ENCODE measurements at regions not wholly inside any gene's neighbourhood (a gene's known extent, or its start where the extent isn't known, plus 50 kb on each side); places are given as distances from the start of the nearest gene placed in this dataset.

DNA sequence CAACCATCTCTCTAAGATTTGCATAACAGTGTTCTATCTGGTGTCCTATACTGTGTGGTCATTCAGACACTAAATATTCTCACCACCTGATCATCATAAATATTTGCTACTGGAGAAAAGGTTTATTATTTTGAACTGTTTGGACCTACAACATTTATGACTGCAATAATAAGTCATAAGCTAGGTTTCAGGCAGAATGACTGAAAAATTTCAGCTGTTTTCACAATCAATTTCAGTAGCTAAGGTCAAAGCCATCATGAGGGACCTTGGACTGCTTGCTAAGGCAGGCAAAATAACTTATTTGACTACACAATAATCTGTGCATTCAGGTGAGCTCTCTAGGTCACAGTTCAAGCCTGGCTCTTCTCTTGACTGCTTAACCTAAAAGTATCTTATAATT is 425.5 kb upstream of the CDH2 start:
- DNase-seq (ENCODE audit: low read depth): no peak

DNA sequence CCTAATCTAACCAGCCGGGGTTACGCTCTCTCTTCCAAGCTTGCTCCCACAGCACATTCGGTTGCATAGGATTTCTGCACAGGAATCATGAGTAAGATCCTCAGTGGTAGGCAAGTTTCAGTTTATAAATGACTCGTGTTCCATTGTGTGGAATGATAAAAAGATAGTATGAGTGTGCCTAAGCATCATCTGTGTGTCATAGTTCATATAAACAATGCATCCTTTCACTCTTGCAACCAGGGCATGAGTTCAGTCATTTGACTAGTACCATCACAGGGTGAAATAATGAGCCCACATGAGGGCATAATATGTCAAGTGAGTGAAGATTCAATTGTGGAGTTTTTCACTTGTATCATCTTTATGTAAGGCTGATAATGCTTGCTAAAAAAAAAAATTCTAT is 417.1 kb upstream of the CDH2 start:
- no peak for DNase-seq (ENCODE audit: low read depth)

DNA sequence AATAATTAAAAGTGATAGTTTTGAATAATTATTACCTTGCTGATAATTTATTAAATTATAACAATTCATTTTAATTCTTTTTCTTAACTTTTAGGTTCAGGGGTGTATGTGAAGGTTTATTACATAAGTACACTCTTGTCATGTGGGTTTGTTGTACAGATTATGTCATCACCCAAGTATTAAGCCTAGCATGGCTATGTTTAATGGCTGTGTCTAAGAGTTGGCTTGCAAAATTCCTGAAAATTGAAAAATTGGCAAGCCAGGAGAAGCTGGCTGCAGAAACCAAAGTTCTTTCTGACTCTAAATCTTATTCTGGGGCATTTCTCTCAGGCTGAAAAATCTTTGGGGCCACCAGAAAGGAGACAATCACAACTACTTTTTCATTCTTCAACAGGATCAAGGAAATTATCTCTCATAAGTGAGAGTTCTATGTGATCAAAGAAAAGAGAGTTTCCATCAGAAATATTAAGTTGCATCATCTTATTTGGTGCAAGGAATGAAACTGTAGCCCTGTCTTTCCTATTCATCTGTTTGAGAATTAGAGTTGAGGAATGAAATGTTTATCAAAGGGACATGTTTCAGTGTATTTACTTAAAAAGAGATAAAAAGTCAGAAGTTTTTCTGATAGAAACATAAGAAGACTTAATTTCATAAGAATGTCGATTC is 412.1 kb upstream of the CDH2 start:
- DNase-seq (ENCODE audit: low read depth): no peak

DNA sequence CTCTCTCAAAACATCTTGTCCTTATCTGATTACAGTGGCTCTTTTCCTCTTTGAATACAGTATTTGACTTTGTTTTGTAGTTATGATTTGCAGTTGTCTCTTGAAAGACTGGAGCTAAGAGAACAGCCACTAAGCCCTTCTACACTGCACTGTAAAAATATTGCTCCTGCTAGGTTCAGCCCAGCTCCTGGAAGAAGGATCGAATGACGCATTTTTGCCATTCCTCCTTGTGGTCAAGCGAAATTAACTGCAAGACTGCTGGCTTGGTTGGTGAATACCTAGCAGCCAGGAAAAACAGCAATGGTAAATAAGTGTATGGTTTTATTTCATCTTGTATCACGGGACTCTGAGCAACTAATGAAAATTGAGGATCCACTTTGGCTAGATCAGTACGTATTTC is 407.8 kb upstream of the CDH2 start:
- DNase-seq (ENCODE audit: low read depth): peak; percentile 55

GRCh38 chr18:28582724-28583123 is 405.8 kb upstream of the CDH2 start:
- no peak for DNase-seq (ENCODE audit: low read depth)

GRCh38 chr18:28581521-28582071 is 404.7 kb upstream of the CDH2 start:
- no peak for DNase-seq (ENCODE audit: low read depth)

DNA sequence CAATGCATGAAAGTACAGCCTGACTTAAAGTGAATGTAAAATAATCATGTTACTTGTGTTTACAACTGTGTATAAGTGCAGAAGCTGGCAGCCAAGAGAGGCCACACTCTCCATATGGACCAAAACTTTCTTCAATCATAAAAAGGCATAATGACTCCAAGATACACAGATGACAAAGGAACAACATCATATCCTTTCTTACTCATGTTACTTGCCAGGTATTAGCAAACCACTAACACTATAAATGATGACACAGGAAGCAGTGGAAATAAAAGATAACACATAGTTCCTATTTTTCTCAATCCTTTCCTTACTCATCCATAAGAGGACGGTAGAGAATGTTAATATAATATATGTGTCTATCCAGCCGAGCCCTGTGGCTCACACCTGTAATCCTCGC is 400.0 kb upstream of the CDH2 start:
- no peak for DNase-seq (ENCODE audit: low read depth)

DNA sequence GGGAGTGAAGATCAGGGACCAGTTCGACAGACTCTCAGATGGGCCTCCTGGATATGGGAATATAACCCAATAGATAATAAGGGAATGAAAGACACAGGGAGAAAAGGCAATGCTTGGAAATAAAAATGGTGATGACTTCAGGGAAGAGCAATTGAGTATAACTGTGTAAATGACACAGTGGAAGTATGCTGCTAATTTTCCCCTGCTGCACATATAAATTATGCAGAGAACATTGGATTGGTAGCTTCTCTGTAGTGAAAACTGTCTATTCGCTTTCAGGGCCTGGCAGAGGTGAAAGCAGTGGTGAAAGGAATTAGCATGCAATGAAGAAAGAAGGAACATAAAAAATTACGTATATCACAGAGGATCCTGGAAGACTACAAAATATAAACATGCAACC is 398.2 kb upstream of the CDH2 start:
- DNase-seq (ENCODE audit: low read depth): no peak

- no peak for DNase-seq (ENCODE audit: low read depth)
These were observed 397.2 kb upstream of the CDH2 start for GRCh38 chr18:28574175-28574574.

- DNase-seq (ENCODE audit: low read depth): no peak
These were observed 395.0 kb upstream of the CDH2 start for GRCh38 chr18:28571929-28572328.

DNA sequence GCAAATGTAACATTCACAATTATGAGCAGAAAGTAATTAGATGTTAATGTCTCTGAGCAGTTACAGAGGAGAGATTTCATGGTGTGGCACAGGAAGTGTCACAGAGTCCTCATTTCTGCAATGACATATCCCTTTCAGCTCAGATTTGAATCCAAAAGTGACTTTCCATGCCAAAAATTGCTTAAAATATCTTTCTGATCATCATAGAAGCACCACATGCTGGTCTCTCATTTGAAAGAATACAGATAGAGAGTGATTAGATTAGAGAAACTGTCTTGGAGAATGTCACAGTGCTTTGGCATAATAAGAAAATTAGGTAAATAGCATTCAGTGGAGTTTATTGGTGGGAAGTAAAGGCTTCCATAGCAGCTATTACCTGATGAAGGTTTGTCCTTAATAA is 383.4 kb upstream of the CDH2 start:
- DNase-seq (ENCODE audit: low read depth): no peak

- DNase-seq (ENCODE audit: low read depth): no peak
These were observed 382.6 kb upstream of the CDH2 start for GRCh38 chr18:28559511-28559910.

- no peak for DNase-seq (ENCODE audit: low read depth)
These were observed 365.0 kb upstream of the CDH2 start for GRCh38 chr18:28541934-28542333.

GRCh38 chr18:28541276-28541930 is 364.5 kb upstream of the CDH2 start:
- DNase-seq (ENCODE audit: low read depth): no peak

DNA sequence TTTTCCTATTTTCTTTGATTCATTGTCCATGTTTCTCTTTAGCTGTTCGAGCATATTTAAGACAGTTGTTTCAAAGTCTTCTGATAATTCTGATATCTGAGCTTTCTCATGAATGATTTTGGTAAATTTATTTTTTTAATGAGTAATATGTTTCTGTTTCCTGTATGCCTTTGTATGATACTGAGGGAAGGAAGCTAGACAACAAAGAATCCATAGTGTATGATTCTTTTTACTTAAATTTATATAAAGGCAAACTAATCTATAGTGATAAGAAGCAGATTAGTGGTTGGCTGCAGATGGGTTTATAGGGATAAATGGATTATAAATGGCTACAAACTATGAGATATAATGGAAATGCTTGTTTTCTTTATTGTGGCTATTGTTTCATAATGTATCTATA is 352.7 kb upstream of the CDH2 start:
- DNase-seq (ENCODE audit: low read depth): no peak

GRCh38 chr18:28526196-28526595 is 349.3 kb upstream of the CDH2 start:
- DNase-seq (ENCODE audit: low read depth): no peak

- no peak for DNase-seq (ENCODE audit: low read depth)
These were observed 347.0 kb upstream of the CDH2 start for GRCh38 chr18:28523758-28524475.

GRCh38 chr18:28522236-28522635 is 345.3 kb upstream of the CDH2 start:
- DNase-seq (ENCODE audit: low read depth): no peak

GRCh38 chr18:28519997-28520396 is 343.1 kb upstream of the CDH2 start:
- no peak for DNase-seq (ENCODE audit: low read depth)

- DNase-seq (ENCODE audit: low read depth): no peak
These were observed 337.8 kb upstream of the CDH2 start for GRCh38 chr18:28514699-28515098.

- DNase-seq (ENCODE audit: low read depth): no peak
These were observed 335.4 kb upstream of the CDH2 start for GRCh38 chr18:28512357-28512756.

GRCh38 chr18:28511413-28511821 is 334.5 kb upstream of the CDH2 start:
- DNase-seq (ENCODE audit: low read depth): peak; percentile 52

DNA sequence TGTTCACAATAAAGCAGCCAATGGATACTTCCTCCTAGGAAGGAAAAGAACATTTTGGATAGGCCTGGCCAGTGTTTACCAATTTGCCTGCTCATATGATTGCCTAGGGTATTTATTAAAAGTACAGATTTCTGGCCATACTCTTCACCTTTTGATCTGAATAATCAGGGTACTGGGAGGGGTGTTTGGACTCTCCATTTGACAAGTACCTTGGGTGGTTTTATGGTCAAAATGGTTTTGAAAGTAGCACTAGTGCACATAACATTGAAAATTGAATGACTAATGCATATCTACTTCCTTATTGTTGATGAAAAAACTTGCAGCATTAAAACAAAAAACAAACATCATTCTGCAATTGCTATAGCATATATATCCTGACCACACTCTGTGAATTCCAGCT is 333.3 kb upstream of the CDH2 start:
- no peak for DNase-seq (ENCODE audit: low read depth)

All from HS-27A (cell line).